HT-29 (cell line): ENCODE measurements at regions not wholly inside any gene's neighbourhood (a gene's known extent, or its start where the extent isn't known, plus 50 kb on each side); places are given as distances from the start of the nearest gene placed in this dataset.
"Not testable (repeated sequence)": the region's sequence is repeated elsewhere in the genome, so short reads cannot be mapped to it uniquely, and the experiment has no call there.

ENCODE experiments used
- DNase-seq: peaks from one replicate; pipeline ENCODE4 v3.0.0-alpha.2; 2015; ENCODE audit warnings: low spot score

GRCh38 chr4:158958489-158959270, 144.2 kb upstream of the RAPGEF2 start:
- DNase-seq = no peak

GRCh38 chr4:158962393-158962792, 140.5 kb upstream of the RAPGEF2 start:
- no peak for DNase-seq

GRCh38 chr4:158963282-158963681, 139.6 kb upstream of the RAPGEF2 start:
- not testable (repeated sequence) for DNase-seq

GRCh38 chr4:158964114-158964727, 138.7 kb upstream of the RAPGEF2 start:
- DNase-seq = no peak

GRCh38 chr4:158964728-158965124, 138.2 kb upstream of the RAPGEF2 start:
- DNase-seq = no peak

GRCh38 chr4:158965226-158965625, 137.7 kb upstream of the RAPGEF2 start:
- no peak for DNase-seq

- no peak for DNase-seq
These were observed 136.8 kb upstream of the RAPGEF2 start for GRCh38 chr4:158966091-158966490.

- no peak for DNase-seq
These were observed 133.9 kb upstream of the RAPGEF2 start for GRCh38 chr4:158968961-158969360.

- DNase-seq = no peak
These were observed 132.1 kb upstream of the RAPGEF2 start for GRCh38 chr4:158970812-158971211.

DNA sequence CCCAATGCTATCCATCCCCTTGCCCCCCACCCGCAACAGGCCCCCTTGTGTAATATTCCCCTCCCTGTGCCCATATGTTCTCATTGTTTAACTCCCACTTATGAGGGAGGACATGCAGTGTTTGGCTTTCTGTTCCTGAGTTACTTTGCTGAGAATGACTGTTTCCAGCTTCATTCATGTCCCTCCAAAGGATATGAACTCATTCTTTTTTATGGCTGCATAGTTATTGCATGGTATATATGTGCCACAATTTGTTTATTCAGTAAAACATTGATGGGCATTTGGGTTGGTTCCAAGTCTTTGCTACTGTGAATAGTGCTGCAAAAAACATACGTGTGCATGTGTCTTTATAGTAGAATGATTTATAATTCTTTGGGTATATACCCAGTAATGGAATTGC, 128.4 kb upstream of the RAPGEF2 start:
- DNase-seq = not testable (repeated sequence)

DNA sequence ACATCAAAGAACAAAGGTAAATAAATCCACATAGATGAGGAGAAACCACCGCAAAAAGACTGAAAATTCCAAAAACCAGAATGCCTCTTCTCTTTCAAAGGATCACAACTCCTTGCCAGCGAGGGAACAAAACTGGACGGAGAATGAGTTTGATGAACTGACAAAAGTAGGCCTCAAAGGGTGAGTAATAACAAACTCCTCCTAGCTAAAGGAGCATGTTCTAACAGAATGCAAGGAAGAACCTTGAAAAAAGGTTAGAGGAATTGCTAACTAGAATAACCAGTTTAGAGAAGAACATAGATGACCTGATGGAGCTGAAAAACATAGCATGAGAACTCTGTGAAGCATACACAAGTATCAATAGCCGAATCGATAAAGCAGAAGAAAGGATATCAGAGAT, 122.2 kb upstream of the RAPGEF2 start:
- DNase-seq = not testable (repeated sequence)

- DNase-seq = no peak
These were observed 111.2 kb upstream of the RAPGEF2 start for GRCh38 chr4:158991534-158992155.

- no peak for DNase-seq
These were observed 109.0 kb upstream of the RAPGEF2 start for GRCh38 chr4:158993891-158994290.

- DNase-seq = no peak
These were observed 107.8 kb upstream of the RAPGEF2 start for GRCh38 chr4:158995040-158995439.

- no peak for DNase-seq
These were observed 106.9 kb upstream of the RAPGEF2 start for GRCh38 chr4:158995965-158996364.

GRCh38 chr4:158996669-158997074, 106.2 kb upstream of the RAPGEF2 start:
- DNase-seq = no peak

DNA sequence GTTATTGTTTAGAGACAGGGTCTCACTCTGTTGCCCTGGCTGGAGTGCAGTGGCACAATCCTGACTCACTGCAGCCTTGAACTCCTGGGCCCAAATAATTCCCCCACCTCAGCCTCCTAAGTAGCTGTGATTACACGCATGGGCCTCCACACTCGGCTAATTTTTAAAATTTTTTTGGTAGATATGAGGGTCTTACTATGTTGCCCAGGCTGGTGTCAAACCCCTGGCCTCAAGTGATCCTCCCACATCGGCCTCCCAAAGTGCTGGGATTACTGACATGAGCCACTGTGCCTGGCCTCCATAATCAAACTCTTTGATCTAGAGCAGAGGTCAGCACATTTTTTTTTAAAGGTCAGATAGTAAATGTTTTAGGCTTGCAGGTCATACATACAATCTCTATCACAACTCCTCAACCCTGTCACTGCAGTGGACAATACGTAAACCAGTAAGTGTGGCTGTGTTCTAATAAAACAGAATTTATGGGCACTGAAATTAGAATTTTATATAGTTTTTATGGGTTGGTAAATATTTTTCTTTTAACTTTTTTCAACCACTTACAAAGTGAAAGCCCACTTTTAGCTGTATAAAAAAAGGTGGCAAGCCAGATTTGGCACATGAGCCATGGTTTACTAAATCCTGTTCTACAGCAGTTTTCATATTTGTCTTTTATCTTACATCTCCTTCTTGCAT, 105.1 kb upstream of the RAPGEF2 start:
- no peak for DNase-seq

DNA sequence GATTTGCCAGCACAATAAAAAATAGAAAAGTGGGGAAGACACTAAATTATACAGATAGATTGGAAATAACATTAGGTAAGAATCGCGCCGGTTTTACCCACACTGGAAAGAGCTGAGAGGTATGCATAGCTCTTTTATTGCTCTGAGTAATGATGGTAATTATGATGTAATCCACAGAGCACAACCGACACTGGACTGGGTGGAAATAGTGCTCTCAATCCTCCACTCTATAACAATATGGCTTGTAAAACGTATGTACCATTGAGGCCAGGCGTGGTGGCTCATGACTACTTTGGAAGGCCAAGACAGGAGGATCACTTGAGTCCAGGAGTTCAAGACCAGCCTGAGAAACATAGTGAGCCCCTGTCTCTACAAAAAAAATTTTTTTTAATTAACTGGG, 104.3 kb upstream of the RAPGEF2 start:
- no peak for DNase-seq

- DNase-seq = no peak
These were observed 103.7 kb upstream of the RAPGEF2 start for GRCh38 chr4:158999166-158999682.

DNA sequence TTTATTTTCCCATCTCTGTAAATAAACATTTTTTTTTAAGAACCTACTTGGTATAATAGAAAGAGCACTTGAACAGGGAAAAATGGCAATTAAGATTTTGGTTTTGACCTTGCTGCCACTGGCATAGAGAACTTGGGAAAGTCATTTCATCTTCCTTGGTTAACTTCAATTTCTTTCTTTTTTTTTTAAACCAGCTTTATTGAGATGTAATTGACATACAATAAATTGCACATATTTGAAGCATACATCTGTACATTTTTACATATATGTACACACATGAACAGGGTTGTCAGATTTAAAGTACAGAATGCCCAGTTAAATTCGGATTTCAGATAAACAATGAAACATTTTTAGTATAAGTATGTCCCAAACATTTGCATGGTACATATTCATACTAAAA, 103.0 kb upstream of the RAPGEF2 start:
- no peak for DNase-seq

- DNase-seq = no peak
These were observed 99.9 kb upstream of the RAPGEF2 start for GRCh38 chr4:159002950-159003349.
